ENCODE measurements at regions not wholly inside any gene's neighbourhood (a gene's known extent, or its start where the extent isn't known, plus 50 kb on each side); places are given as distances from the start of the nearest gene placed in this dataset.

DNA sequence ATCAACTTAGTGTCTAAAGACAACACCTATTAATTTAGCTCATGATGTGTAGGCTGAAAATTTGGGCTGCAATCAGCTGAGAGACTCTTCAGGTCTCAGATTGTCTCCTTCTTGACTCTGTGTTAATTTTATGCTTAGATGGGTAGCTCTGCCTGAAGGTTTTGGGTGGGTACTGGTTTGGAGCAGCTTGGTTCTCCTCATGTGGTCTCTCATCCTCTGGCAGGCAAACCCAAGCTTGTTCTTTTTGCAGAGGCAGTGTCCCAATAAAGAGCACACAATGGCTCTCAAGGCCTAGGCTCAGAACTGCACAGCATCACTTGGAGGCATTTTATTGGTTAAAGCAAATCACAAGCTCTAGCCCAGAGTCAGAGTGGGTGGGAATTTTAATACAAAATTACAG is 280.6 kb downstream of the BTBD3 start:
- Histone ChIP-seq H3K36me3 (no peaks in the 10 kb centered on the region), H3K9me3 (no peaks in the 10 kb centered on the region), H3K4me1 (no peaks in the 10 kb centered on the region), H3K27ac (no peak overlapping the region), H3K4me3 (replicated peaks in 1 of 3) (no peak overlapping the region), H3K27me3 (no peaks in the 10 kb centered on the region)
- intact Hi-C loops (cut with DNase I) = no loop called here
- TF ChIP-seq, protein P1, sequence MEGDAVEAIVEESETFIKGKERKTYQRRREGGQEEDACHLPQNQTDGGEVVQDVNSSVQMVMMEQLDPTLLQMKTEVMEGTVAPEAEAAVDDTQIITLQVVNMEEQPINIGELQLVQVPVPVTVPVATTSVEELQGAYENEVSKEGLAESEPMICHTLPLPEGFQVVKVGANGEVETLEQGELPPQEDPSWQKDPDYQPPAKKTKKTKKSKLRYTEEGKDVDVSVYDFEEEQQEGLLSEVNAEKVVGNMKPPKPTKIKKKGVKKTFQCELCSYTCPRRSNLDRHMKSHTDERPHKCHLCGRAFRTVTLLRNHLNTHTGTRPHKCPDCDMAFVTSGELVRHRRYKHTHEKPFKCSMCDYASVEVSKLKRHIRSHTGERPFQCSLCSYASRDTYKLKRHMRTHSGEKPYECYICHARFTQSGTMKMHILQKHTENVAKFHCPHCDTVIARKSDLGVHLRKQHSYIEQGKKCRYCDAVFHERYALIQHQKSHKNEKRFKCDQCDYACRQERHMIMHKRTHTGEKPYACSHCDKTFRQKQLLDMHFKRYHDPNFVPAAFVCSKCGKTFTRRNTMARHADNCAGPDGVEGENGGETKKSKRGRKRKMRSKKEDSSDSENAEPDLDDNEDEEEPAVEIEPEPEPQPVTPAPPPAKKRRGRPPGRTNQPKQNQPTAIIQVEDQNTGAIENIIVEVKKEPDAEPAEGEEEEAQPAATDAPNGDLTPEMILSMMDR (IDR thresholded peaks at IDR 0.05) = no peak
- no peak for TF ChIP-seq POLR2A (IDR thresholded peaks at IDR 0.05)
- no peak for DNase-seq

DNA sequence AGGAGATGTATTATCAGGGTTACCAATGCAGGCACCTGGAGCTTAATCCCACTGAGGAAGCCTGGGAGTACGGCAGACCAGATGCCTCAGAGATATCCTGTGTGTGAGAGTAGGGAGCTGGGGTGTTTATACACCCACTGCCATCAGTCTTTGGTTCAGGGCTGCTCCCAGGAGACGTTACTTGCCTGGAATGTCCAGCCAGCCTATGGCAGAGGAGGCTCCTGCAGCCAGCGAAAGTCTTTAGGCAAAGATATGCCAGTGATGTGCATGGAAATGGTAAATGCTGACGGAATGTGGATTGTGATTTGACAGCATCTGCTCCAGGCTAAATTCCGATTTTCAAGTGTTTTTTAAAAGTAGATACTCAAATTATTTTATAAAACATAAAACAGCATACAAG is 282.0 kb downstream of the BTBD3 start:
- H3K4me3 ChIP-seq (replicated peaks in 1 of 3) = no peak overlapping the region
- whole genome bisulfite sequencing, 2 donors = 77 to 85% methylated on average over 5 of the region's 5 CpGs

DNA sequence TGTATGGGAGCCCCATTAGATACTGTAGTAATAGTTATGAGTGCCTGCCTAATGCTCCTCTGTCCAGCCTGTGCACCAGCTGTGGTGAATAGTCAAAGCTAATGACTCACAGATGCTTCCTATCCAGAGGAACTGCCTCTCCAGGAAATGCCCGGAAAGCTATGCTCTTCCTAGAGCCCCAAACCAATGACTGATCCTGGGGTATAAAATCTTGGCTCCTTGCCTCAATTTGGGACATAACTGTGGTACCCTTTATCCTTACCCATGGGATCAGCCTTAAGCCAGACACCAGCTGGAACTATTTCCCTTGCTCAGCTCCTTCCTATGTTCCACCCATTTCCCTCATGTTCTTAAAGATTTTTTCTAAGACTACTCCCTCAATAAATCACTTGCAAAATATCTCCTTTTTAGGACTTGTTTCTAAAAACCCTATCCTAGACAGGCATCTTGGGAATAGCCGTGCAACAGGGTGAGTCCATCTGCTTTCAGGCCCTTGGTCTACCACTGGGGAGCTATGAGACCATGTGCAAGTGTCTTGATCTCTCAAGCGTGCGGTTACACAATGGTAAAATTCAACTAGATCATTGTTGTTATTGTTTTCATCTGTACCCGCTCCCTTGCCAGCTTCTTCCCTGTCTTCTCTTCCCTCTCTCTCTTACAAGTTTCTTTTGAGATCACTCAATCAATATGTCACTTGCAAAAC is 283.7 kb downstream of the BTBD3 start:
- intact Hi-C loops (cut with DNase I) = no loop called here
- no peak overlapping the region for H3K4me3 ChIP-seq (replicated peaks in 1 of 3)
- WGBS, 2 donors = 84% methylated on average over 5 of the region's 5 CpGs

More for the DNA sequence above, 282.0 kb downstream of the BTBD3 start:
- DNase-seq = no peak
- Histone ChIP-seq H3K9me3 (no peaks in the 10 kb centered on the region), H3K4me1 (no peaks in the 10 kb centered on the region), H3K36me3 (no peaks in the 10 kb centered on the region), H3K27ac (no peak overlapping the region), H3K27me3 (no peaks in the 10 kb centered on the region)
- TF ChIP-seq, protein P1 (IDR thresholded peaks at IDR 0.05) = no peak
- no peak for TF ChIP-seq POLR2A (IDR thresholded peaks at IDR 0.05)
- intact Hi-C loops (cut with DNase I) = no loop called here

GRCh38 chr20:12203399-12203798 is 285.7 kb downstream of the BTBD3 start:
- intact Hi-C loops (cut with DNase I) = no loop called here
- no peak for DNase-seq
- H3K27ac ChIP-seq = no peak overlapping the region
- TF ChIP-seq POLR2A (IDR thresholded peaks at IDR 0.05) = no peak
- TF ChIP-seq, protein P1 (IDR thresholded peaks at IDR 0.05) = no peak
- H3K4me3 ChIP-seq (replicated peaks in 1 of 3) = no peak overlapping the region
- no peaks in the 10 kb centered on the region for H3K9me3 ChIP-seq
- H3K4me1 ChIP-seq = no peaks in the 10 kb centered on the region
- H3K27me3 ChIP-seq = no peaks in the 10 kb centered on the region
- H3K36me3 ChIP-seq = no peaks in the 10 kb centered on the region

More for the DNA sequence above, 283.7 kb downstream of the BTBD3 start:
- Histone ChIP-seq H3K9me3 (no peaks in the 10 kb centered on the region), H3K27me3 (no peaks in the 10 kb centered on the region), H3K36me3 (no peaks in the 10 kb centered on the region), H3K27ac (no peak overlapping the region), H3K4me1 (no peaks in the 10 kb centered on the region)
- TF ChIP-seq, protein P1 (IDR thresholded peaks at IDR 0.05) = no peak
- no peak for TF ChIP-seq POLR2A (IDR thresholded peaks at IDR 0.05)
- no peak for DNase-seq

DNA sequence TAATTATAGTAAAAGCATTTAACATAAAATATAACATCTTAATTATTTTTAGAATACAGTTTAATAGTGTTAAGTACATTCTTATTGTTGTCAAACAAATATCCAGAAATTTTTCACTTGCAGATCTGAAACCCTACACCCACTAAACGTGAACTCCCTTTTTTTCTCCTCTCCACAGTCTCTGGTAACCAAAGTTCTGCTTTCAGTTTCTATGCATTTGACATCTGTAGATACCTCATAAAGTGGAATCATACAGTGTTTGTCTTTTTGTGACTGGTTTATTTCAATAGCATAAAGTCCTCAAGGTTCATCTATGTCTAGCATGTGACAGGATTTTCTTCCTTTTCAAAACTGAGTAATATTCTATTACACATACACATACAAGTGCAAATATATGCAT is 286.3 kb downstream of the BTBD3 start:
- Histone ChIP-seq H3K9me3 (no peaks in the 10 kb centered on the region), H3K27me3 (no peaks in the 10 kb centered on the region), H3K4me1 (no peaks in the 10 kb centered on the region), H3K27ac (no peak overlapping the region), H3K36me3 (no peaks in the 10 kb centered on the region), H3K4me3 (replicated peaks in 1 of 3) (no peak overlapping the region)
- TF ChIP-seq, protein P1 (IDR thresholded peaks at IDR 0.05) = no peak
- no peak for TF ChIP-seq POLR2A (IDR thresholded peaks at IDR 0.05)
- WGBS, 2 donors = 74 to 76% methylated on average over 1 of the region's 1 CpG
- intact Hi-C loops (cut with DNase I) = no loop called here
- no peak for DNase-seq
